Activated naive CD4-positive, alpha-beta T cell treated with anti-CD3 and anti-CD28 coated beads, Interleukin-2, amount 50 U/mL, for 16 hours (primary cell): ENCODE measurements at regions not wholly inside any gene's neighbourhood (a gene's known extent, or its start where the extent isn't known, plus 50 kb on each side); places are given as distances from the start of the nearest gene placed in this dataset.
A peak's percentile ranks its signal among the peaks of the same experiment; 100 is the strongest.

ENCODE experiments used
- DNase-seq: peaks from one replicate; pipeline ENCODE4 v3.0.0-alpha.2; 2020

DNA sequence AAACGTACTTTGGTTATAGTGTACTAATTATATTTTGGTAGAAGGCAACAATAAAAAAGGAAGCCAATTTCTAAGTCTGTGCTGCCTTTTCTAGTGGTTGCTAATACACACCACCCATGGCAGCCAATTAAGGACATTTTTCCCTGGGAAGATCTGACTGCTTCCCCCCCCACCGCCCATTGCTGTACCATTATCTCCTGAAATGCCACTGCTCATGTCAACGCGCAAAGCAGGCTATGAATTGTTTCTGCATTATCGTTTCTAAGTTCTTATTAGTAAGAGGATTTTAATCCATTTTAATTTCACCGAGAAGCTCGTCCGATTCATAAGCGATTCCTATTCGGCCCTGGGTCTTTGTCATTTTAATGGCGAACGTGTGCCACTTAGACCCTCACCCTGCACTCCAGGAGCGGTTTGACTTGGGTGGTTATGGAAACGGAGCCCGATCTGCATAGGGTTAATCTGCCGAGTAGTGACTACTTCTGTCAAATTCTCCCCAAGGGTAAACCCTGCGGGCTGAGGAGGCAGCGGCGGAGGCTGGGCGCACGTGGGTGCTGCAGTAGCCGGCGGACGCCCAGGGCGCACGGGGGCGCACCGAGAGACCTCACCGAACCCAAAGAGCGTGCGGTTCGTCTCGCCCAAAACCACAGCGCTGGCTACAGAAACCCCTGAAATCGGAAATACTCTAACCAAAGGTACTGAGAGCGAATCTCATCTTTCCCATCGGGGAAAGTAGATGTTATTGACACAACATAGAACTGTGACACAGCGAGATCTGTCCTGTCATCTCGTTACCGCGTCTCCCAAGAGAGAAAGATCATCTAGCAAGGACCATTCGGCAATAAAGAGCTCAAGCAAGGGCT, 55.8 kb upstream of the SHC3 start:
- DNase-seq, result peak; percentile 45

DNA sequence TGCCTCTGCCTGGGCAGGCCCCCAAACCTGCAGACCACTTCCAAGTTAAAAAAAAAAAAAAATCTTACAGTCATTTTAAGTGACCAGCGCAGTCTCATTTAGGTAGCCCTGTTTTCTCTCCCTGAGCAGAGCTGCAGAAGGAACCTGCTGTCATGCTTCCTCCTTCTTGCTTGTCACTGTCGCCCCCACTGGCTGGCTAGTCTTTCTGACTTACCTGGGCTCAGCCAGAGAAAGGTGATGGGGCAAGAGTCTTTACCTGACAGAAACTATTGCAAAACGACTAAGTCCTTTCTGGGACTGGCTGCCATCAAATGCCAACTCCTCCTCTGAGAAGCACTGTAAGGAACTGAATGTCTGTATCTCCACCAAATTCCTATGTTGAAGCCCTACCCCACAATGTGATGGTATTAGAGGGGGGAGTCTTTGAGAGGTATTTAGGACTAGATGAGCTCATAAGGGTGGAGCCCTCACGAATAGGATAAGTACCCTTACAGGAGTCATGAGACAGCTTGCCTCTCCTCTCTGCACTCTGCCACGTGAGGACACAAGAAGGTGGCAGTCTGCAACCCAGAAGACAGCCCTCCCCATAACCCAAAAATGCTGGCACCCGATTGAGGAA, 58.4 kb upstream of the SHC3 start:
- DNase-seq, result no peak

- DNase-seq, result no peak
These were observed 59.8 kb upstream of the SHC3 start for GRCh38 chr9:89238424-89238823.

DNA sequence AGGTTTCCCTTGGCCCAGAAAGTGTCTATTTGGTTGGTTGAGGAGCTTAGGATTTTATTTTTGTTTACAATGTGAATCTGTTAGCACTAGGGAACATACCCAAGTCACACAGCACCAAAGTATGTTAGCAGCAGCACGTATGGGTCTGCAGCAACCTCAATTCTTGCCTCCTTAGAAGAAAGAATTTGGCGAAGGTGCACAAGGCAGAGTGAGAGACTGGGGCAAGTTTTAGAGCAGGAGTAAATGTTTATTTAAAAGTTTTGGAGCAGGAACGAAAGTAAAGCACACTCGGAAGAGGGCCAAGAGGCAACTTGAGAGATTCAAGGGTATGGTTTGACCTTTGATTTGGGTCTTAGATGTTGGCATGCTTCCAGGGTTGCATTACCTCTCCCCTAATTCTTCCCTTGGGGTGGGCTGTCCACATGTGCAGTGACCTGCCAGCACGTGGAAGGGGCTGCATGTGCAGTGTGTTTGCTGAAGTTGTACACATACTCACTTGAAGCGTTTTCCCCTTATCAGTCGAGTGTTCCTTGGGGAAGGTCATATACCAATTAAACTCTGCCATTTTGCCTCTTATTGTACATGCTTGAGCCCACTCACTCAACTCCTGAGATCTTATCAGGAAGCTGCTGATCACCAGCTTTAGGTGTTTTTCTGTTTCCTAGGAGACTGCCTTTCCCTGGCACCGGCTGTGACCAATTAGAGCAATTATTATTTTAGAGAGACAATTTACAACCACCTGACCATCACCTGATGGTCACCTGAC, 64.9 kb upstream of the SHC3 start:
- no peak for DNase-seq

DNA sequence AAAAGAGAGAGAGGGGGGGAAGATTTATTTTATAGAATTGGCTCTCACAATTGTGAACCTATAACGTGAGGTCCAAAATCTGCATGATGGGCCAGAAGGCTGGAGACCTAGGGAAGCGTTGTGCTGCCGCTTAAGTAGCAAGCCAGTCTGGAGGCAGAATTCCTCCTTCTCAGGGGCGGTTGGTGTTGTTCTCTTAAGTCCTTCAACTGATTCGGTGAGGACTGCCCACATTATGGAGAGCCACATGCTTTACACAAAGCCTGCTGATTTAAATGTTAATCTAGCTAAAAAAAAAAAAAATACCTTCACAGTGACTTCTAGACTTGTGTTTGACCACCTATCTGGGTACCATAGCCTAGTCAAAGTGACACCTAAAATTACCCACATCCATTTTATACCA, 64.2 kb upstream of the CKS2 start:
- no peak for DNase-seq

DNA sequence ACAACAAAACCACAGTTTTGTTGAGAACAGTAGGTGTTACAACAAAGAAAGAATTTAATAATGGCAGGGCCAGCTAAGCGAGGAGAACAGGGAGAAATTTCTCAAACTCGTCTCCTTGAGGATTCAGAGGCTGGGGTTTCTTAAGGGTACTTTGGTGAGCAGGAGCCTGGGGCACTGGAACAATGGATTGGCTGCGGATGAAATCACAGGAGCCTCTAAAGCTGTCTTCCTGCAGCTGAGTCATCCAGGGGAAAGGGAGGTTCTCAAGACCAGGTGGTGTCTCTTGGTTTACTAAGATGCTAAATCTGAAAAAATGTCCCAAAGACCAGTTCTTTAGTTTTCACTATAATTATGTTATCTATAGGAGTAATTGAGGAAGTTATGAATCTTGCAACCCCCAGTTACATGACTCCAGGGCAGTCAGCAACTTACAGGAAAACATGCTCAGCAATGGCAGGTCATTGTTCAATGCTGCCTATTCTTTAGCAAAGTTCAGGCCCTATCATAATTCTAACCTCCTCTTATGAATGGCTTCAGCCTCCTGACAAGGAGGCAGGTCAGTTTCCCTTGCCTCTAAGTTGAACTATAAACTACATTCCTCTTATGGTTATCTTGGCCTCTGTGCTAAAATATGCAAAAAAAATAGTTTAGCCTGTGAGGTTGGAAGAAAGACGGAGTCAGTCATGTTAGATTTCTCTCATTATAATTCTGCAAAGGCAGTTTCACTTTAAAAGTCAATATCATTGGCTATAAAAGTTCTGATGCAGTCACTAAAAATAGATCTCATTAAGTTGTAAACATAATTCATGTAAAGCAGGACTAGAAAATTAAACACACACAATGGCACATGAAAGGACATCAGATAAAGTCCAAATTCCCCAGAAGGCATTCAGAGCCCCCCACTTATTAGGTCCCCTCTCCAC, 63.3 kb upstream of the CKS2 start:
- no peak for DNase-seq

- no peak for DNase-seq
These were observed 62.0 kb upstream of the CKS2 start for GRCh38 chr9:89249001-89249400.

- no peak for DNase-seq
These were observed 58.2 kb upstream of the CKS2 start for GRCh38 chr9:89252651-89253267.

GRCh38 chr9:89254058-89254772, 56.8 kb upstream of the CKS2 start:
- no peak for DNase-seq

- no peak for DNase-seq
These were observed 56.2 kb upstream of the CKS2 start for GRCh38 chr9:89254773-89255125.

GRCh38 chr9:89256225-89256624, 54.8 kb upstream of the CKS2 start:
- no peak for DNase-seq

DNA sequence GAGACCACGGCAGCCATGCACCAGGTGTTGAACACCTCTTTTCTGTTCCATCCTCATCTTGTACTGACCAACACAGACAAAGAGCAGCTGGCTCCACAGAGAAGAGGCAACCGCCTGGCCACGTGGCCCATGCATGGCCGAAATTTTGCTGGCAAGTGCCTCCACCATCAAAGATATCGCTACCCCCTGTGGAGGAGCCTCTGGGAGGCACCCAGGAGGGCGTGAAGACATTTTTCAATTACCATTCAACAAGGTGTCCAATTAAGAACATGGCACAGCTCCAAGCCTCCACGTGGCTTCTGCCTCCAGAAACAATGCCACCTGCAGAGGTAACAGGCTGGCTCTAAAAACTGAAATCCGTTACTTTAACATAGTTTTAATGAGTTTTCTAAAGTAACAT, 54.4 kb upstream of the CKS2 start:
- DNase-seq, result no peak

DNA sequence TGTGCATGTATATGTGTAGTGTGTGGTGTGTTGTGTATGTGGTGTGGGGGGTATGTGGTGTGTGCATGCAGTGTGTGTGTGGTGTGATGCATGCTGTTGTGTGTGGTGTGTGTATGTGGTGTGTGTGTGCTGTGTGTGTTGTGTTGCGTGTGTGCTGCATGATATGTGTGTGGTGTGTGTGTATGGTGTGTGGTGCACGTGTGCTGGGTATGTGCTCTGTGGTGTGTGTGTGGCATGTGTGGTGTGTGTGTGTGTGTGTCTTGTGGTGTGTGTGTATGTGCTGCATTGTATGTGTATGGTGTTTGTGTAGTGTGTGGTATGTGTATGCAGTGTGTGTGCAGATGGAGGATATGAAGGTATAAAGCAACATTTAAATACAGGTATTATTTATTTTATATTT, 50.5 kb upstream of the CKS2 start:
- no peak for DNase-seq
